Esophagus squamous epithelium (tissue), 4 donors: ENCODE measurements at regions not wholly inside any gene's neighbourhood (a gene's known extent, or its start where the extent isn't known, plus 50 kb on each side); places are given as distances from the start of the nearest gene placed in this dataset.

Experiments
- CTCF ChIP-seq, 6 experiments: fragments of 450-650 bp in 4 of 6; fragments of 200-600 bp in 2 of 6; sonication (generic) in 2 of 6; IDR thresholded peaks; one replicate each; pipeline ENCODE4 v1.5.1; 2016 to 2019; ENCODE audit warnings: antibody characterized with exemption in 6 of 6, mild to moderate bottlenecking in 4 of 6, moderate library complexity in 4 of 6
- POLR2A ChIP-seq, 4 donors: fragments of 450-650 bp; IDR thresholded peaks; one replicate each; pipeline ENCODE4 v1.6.1; 2017; ENCODE audit warnings: antibody characterized with exemption in 4 of 4, mild to moderate bottlenecking in 4 of 4, moderate library complexity in 3 of 4

DNA sequence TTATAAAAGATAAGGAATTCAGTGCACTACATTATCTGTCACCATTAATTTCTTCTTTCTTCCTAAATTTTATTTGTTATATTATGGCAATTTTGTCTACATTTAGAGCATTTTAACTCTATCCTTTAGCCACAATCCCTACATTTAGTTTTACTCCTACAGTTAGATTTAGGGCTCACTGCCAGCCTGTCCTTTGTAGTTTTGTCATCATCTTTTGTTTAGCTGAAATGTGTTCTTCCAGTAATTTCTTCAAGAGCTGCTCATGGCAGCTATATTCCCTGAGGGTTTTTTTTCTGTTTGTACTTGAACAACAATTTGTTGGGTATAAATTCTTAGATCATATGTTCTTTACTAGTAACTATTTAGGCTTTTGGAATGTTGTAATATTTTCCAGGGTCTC is 72.7 kb upstream of the B3GAT2 start:
- TF ChIP-seq POLR2A (IDR thresholded peaks at IDR 0.05) (no peak), CTCF (IDR thresholded peaks at IDR 0.05) (no peak)
